ENCODE measurements at regions not wholly inside any gene's neighbourhood (a gene's known extent, or its start where the extent isn't known, plus 50 kb on each side); places are given as distances from the start of the nearest gene placed in this dataset.

- Mint-ChIP-seq H3K9me3 (no peaks in the 10 kb centered on the region), H3K27ac (no peak overlapping the region)
- ATAC-seq, result no peak
Measured at GRCh38 chr4:100130964-100131363, 59.3 kb downstream of the DDIT4L start.

GRCh38 chr4:100130491-100130890, 59.8 kb downstream of the DDIT4L start:
- ATAC-seq, result no peak
- H3K36me3 Mint-ChIP-seq, result no peaks in the 10 kb centered on the region
- no peaks in the 10 kb centered on the region for H3K9me3 Mint-ChIP-seq
- H3K27ac Mint-ChIP-seq, result no peak overlapping the region
- no peak for DNase-seq (ENCODE audit: low spot score in 2 of 2)

More at GRCh38 chr4:100130964-100131363, 59.3 kb downstream of the DDIT4L start:
- DNase-seq (ENCODE audit: low spot score in 2 of 2), result no peak
- H3K36me3 Mint-ChIP-seq, result no peaks in the 10 kb centered on the region

GRCh38 chr4:100129774-100130173, 60.5 kb downstream of the DDIT4L start:
- Mint-ChIP-seq H3K36me3 (peaks cover 2% of the 10 kb centered on the region in 2 donors), H3K27ac (no peak overlapping the region), H3K9me3 (peaks cover 0 to 1% of the 10 kb centered on the region in 2 donors)
- DNase-seq (ENCODE audit: low spot score in 2 of 2), result no peak
- no peak for ATAC-seq

GRCh38 chr4:100128338-100128737, 61.9 kb downstream of the DDIT4L start:
- ATAC-seq (no peak), DNase-seq (ENCODE audit: low spot score in 2 of 2) (no peak)
- peaks cover 4 to 5% of the 10 kb centered on the region in 2 donors for H3K36me3 Mint-ChIP-seq
- H3K9me3 Mint-ChIP-seq, result peaks cover 0 to 4% of the 10 kb centered on the region in 2 donors
- no peak overlapping the region for H3K27ac Mint-ChIP-seq

GRCh38 chr4:100124715-100125114, 65.6 kb downstream of the DDIT4L start:
- Mint-ChIP-seq H3K9me3 (peaks cover 0 to 4% of the 10 kb centered on the region in 2 donors), H3K36me3 (peaks cover 4 to 5% of the 10 kb centered on the region in 2 donors), H3K27ac (no peak overlapping the region)
- peak in 1 of 2 donors; percentile 44 for ATAC-seq
- DNase-seq (ENCODE audit: low spot score in 2 of 2), result no peak

- DNase-seq (ENCODE audit: low spot score in 2 of 2) (no peak), ATAC-seq (no peak)
Measured at GRCh38 chr4:100118181-100118580, 72.1 kb downstream of the DDIT4L start.

GRCh38 chr4:100117750-100118149, 72.5 kb downstream of the DDIT4L start:
- no peaks in the 10 kb centered on the region for H3K36me3 Mint-ChIP-seq
- no peak for ATAC-seq
- no peaks in the 10 kb centered on the region for H3K9me3 Mint-ChIP-seq
- H3K27ac Mint-ChIP-seq, result peak overlapping the region in 1 of 2 donors; percentile 53
- no peak for DNase-seq (ENCODE audit: low spot score in 2 of 2)

More at GRCh38 chr4:100118181-100118580, 72.1 kb downstream of the DDIT4L start:
- no peaks in the 10 kb centered on the region for H3K36me3 Mint-ChIP-seq
- H3K27ac Mint-ChIP-seq, result no peak overlapping the region
- H3K9me3 Mint-ChIP-seq, result no peaks in the 10 kb centered on the region

- Mint-ChIP-seq H3K36me3 (no peaks in the 10 kb centered on the region), H3K9me3 (peaks cover 0 to 3% of the 10 kb centered on the region in 2 donors), H3K27ac (peak overlapping the region in 1 of 2 donors; percentile 50)
- DNase-seq (ENCODE audit: low spot score in 2 of 2) (no peak), ATAC-seq (no peak)
Measured at GRCh38 chr4:100114909-100115308, 75.4 kb downstream of the DDIT4L start.

- H3K27ac Mint-ChIP-seq, result no peak overlapping the region
- H3K9me3 Mint-ChIP-seq, result peaks cover 0 to 4% of the 10 kb centered on the region in 2 donors
- DNase-seq (ENCODE audit: low spot score in 2 of 2) (no peak), ATAC-seq (no peak)
- H3K36me3 Mint-ChIP-seq, result no peaks in the 10 kb centered on the region
Measured at GRCh38 chr4:100113732-100114131, 76.5 kb downstream of the DDIT4L start.

- DNase-seq (ENCODE audit: low spot score in 2 of 2) (no peak), ATAC-seq (no peak)
- H3K36me3 Mint-ChIP-seq, result no peaks in the 10 kb centered on the region
- H3K27ac Mint-ChIP-seq, result no peak overlapping the region
- H3K9me3 Mint-ChIP-seq, result peaks cover 0 to 4% of the 10 kb centered on the region in 2 donors
Measured at GRCh38 chr4:100113096-100113495, 77.2 kb downstream of the DDIT4L start.

GRCh38 chr4:100109921-100110320, 80.3 kb downstream of the DDIT4L start:
- Mint-ChIP-seq H3K36me3 (no peaks in the 10 kb centered on the region), H3K9me3 (peaks cover 0 to 4% of the 10 kb centered on the region in 2 donors), H3K27ac (no peak overlapping the region)
- DNase-seq (ENCODE audit: low spot score in 2 of 2) (no peak), ATAC-seq (no peak)

GRCh38 chr4:100108869-100109268, 81.4 kb downstream of the DDIT4L start:
- no peak for ATAC-seq
- peaks cover 0 to 4% of the 10 kb centered on the region in 2 donors for H3K9me3 Mint-ChIP-seq
- no peak for DNase-seq (ENCODE audit: low spot score in 2 of 2)
- no peaks in the 10 kb centered on the region for H3K36me3 Mint-ChIP-seq
- no peak overlapping the region for H3K27ac Mint-ChIP-seq

- Mint-ChIP-seq H3K27ac (no peak overlapping the region), H3K36me3 (no peaks in the 10 kb centered on the region), H3K9me3 (peaks cover 0 to 4% of the 10 kb centered on the region in 2 donors)
- ATAC-seq, result peak; percentile 71 to 84
- DNase-seq (ENCODE audit: low spot score in 2 of 2), result no peak
Measured at GRCh38 chr4:100106982-100107381, 83.3 kb downstream of the DDIT4L start.

- H3K9me3 Mint-ChIP-seq, result no peaks in the 10 kb centered on the region
- no peak overlapping the region for H3K27ac Mint-ChIP-seq
- peaks cover 0 to 17% of the 10 kb centered on the region in 2 donors for H3K36me3 Mint-ChIP-seq
- no peak for ATAC-seq
- DNase-seq (ENCODE audit: low spot score in 2 of 2), result no peak
Measured at GRCh38 chr4:100103671-100104070, 86.6 kb downstream of the DDIT4L start.

- ATAC-seq (peak; percentile 64 to 69), DNase-seq (ENCODE audit: low spot score in 2 of 2) (no peak)
- Mint-ChIP-seq H3K27ac (no peak overlapping the region), H3K36me3 (peaks cover 0 to 31% of the 10 kb centered on the region in 2 donors), H3K9me3 (peaks cover 0 to 5% of the 10 kb centered on the region in 2 donors)
Measured at GRCh38 chr4:100100985-100101384, 89.3 kb downstream of the DDIT4L start.

- Mint-ChIP-seq H3K36me3 (peaks cover 0 to 31% of the 10 kb centered on the region in 2 donors), H3K27ac (no peak overlapping the region), H3K9me3 (peaks cover 0 to 5% of the 10 kb centered on the region in 2 donors)
- ATAC-seq (no peak), DNase-seq (ENCODE audit: low spot score in 2 of 2) (no peak)
Measured at GRCh38 chr4:100099746-100100145, 90.5 kb downstream of the DDIT4L start.

GRCh38 chr4:100098681-100099080, 91.6 kb downstream of the DDIT4L start:
- no peak for ATAC-seq
- H3K36me3 Mint-ChIP-seq, result peaks cover 0 to 31% of the 10 kb centered on the region in 2 donors
- peak overlapping the region in 1 of 2 donors; percentile 39 for H3K27ac Mint-ChIP-seq
- no peak for DNase-seq (ENCODE audit: low spot score in 2 of 2)
- H3K9me3 Mint-ChIP-seq, result peaks cover 0 to 5% of the 10 kb centered on the region in 2 donors

- peaks cover 0 to 31% of the 10 kb centered on the region in 2 donors for H3K36me3 Mint-ChIP-seq
- DNase-seq (ENCODE audit: low spot score in 2 of 2) (no peak), ATAC-seq (no peak)
- peaks cover 0 to 5% of the 10 kb centered on the region in 2 donors for H3K9me3 Mint-ChIP-seq
- no peak overlapping the region for H3K27ac Mint-ChIP-seq
Measured at GRCh38 chr4:100098011-100098545, 92.2 kb downstream of the DDIT4L start.

All from activated naive CD4-positive, alpha-beta T cell treated with anti-CD3 and anti-CD28 coated beads, Interleukin-2, amount 50 U/mL, for 72 hours (primary cell).